Pancreas (tissue), 10 donors: ENCODE measurements at regions not wholly inside any gene's neighbourhood (a gene's known extent, or its start where the extent isn't known, plus 50 kb on each side); places are given as distances from the start of the nearest gene placed in this dataset.

ENCODE experiments used
- ATAC-seq, 4 donors: fragments of 200-7000 bp; cut with Tn5 transposase; one replicate each; pipeline versions ENCODE4 v1.8.0 to v1.9.1; 2020; ENCODE audit warnings: mild to moderate bottlenecking in 4 of 4, moderate library complexity in 4 of 4
- DNase-seq, 6 donors: peaks; one replicate each; pipeline ENCODE4 v3.0.0-alpha.2; 2020
- FAIRE-seq: peaks from 2 replicates; lab custom pipeline; 2012; peaks lifted over from hg19 to GRCh38; lab: Jason Lieb, UNC
- H3K27ac ChIP-seq, 4 donors: fragments of 200-600 bp; sonication (generic); 1 replicate in 3 of 4; 2 replicates in 1 of 4; pipeline versions ENCODE4 v1.5.0 to v1.8.0; 2020
- H3K27me3 ChIP-seq, 4 donors: fragments of 200-600 bp; one replicate each; pipeline ENCODE4 v1.8.0; 2021
- H3K36me3 ChIP-seq, 3 donors: fragments of 200-600 bp; sonication (generic) in 1 of 3; one replicate each; pipeline versions ENCODE4 v1.5.0 to v1.8.0; 2020 to 2021
- H3K4me1 ChIP-seq, 3 donors: fragments of 200-600 bp; one replicate each; pipeline ENCODE4 v1.8.0; 2021
- H3K4me3 ChIP-seq, 4 donors: fragments of 200-600 bp; sonication (generic) in 2 of 4; one replicate each; pipeline versions ENCODE4 v1.5.0 to v1.8.0; 2020 to 2021
- H3K9me3 ChIP-seq, 4 donors: fragments of 200-600 bp; one replicate each; pipeline ENCODE4 v1.8.0; 2021
- WGBS, 2 donors: extraction: QIAGEN DNeasy Blood & Tissue Kit; methylation state at CpG; one replicate each; pipeline ENCODE4 v1.1.7; 2013; 5-methylcytosine and 5-hydroxymethylcytosine counted together
- intact Hi-C, 3 donors: fragments of 100-400 bp; cut with DNase I; formaldehyde crosslinking; loops; one replicate each; pipeline versions ENCODE4 v1.11.1 to v1.14.2; 2022
- TF ChIP-seq, protein P1 (sequence below), 4 donors: fragments of 200-600 bp; sonication (generic) in 3 of 4; IDR thresholded peaks; one replicate each; pipeline versions ENCODE4 v1.5.0 to v1.8.0; 2021; ENCODE audit warnings: antibody characterized with exemption in 4 of 4
- donor health status: healthy with polysubstance abuse.
- donor health status: DM: no; HTN: no; CAD: no; lungs with moderate emphysema.
- donor health status: DM: no; HTN: no; CAD: no.
- donor health status: control.
- donor health status: control.
- donor health status: Bipolar disorder and iron deficiency.
- donor health status: DM: yes; HTN: yes; CAD: no.
- donor health status: DM: no; HTN: no; CAD: no.
- donor health status: DM: no; HTN: no; CAD: no.
- donor health status: DM: yes; HTN: yes; CAD: no.

- intact Hi-C loops = loop anchor here in 1 of 3 donors (10.0 kb wide), 1 partner anchor 114 kb away; no protein-coding TSS in a partner anchor
- WGBS, 2 donors = 34 to 39% methylated on average over 3 of the region's 3 CpGs
- ATAC-seq = peak in 2 of 4 donors; percentile 13 to 20
- no peak overlapping the region for H3K4me3 ChIP-seq
- TF ChIP-seq, protein P1, sequence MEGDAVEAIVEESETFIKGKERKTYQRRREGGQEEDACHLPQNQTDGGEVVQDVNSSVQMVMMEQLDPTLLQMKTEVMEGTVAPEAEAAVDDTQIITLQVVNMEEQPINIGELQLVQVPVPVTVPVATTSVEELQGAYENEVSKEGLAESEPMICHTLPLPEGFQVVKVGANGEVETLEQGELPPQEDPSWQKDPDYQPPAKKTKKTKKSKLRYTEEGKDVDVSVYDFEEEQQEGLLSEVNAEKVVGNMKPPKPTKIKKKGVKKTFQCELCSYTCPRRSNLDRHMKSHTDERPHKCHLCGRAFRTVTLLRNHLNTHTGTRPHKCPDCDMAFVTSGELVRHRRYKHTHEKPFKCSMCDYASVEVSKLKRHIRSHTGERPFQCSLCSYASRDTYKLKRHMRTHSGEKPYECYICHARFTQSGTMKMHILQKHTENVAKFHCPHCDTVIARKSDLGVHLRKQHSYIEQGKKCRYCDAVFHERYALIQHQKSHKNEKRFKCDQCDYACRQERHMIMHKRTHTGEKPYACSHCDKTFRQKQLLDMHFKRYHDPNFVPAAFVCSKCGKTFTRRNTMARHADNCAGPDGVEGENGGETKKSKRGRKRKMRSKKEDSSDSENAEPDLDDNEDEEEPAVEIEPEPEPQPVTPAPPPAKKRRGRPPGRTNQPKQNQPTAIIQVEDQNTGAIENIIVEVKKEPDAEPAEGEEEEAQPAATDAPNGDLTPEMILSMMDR (IDR thresholded peaks at IDR 0.05) = no peak
- no peaks in the 10 kb centered on the region for H3K4me1 ChIP-seq
- no peak for DNase-seq
- FAIRE-seq = no peak
- no peaks in the 10 kb centered on the region for H3K9me3 ChIP-seq
- H3K36me3 ChIP-seq = no peaks in the 10 kb centered on the region
- no peaks in the 10 kb centered on the region for H3K27me3 ChIP-seq
- no peak overlapping the region for H3K27ac ChIP-seq
Observed at GRCh38 chr10:16381083-16381482, 55.7 kb upstream of the PTER start.

- peak in 1 of 4 donors; percentile 43 for ATAC-seq
- Histone ChIP-seq H3K27ac (no peak overlapping the region), H3K36me3 (no peaks in the 10 kb centered on the region), H3K9me3 (no peaks in the 10 kb centered on the region), H3K27me3 (no peaks in the 10 kb centered on the region), H3K4me3 (no peak overlapping the region), H3K4me1 (no peaks in the 10 kb centered on the region)
- TF ChIP-seq, protein P1 (IDR thresholded peaks at IDR 0.05) = no peak
- no peak for FAIRE-seq
- intact Hi-C loops = loop anchor here in 1 of 3 donors (10.0 kb wide), 1 partner anchor 111 kb away; no protein-coding TSS in a partner anchor
- peak in 1 of 6 donors; percentile 38 for DNase-seq
- 54 to 58% methylated on average over 12 of the region's 12 CpGs for WGBS, 2 donors
Observed at GRCh38 chr10:16384021-16384420, 52.8 kb upstream of the PTER start.

- no peak for DNase-seq
- no peaks in the 10 kb centered on the region for H3K36me3 ChIP-seq
- no peak for FAIRE-seq
- H3K27ac ChIP-seq = no peak overlapping the region
- H3K9me3 ChIP-seq = no peaks in the 10 kb centered on the region
- ATAC-seq = no peak
- no peaks in the 10 kb centered on the region for H3K27me3 ChIP-seq
- TF ChIP-seq, protein P1 (IDR thresholded peaks at IDR 0.05) = no peak
- WGBS, 2 donors = 53 to 57% methylated on average over 9 of the region's 9 CpGs
- intact Hi-C loops = loop anchor here in 1 of 3 donors (10.0 kb wide), 1 partner anchor 108 kb away; no protein-coding TSS in a partner anchor
- no peaks in the 10 kb centered on the region for H3K4me1 ChIP-seq
- H3K4me3 ChIP-seq = no peak overlapping the region
Observed at GRCh38 chr10:16386855-16387254, 50.0 kb upstream of the PTER start.
